ENCODE measurements at regions not wholly inside any gene's neighbourhood (a gene's known extent, or its start where the extent isn't known, plus 50 kb on each side); places are given as distances from the start of the nearest gene placed in this dataset.

GRCh38 chr6:119957195-119957594 lies 607.6 kb upstream of the MAN1A1 start:
- H3K27ac Mint-ChIP-seq, result peak overlapping the region; percentile 75; the same call in 1 of the 2 replicates
- CTCF ChIA-PET, result interaction anchor here (0.6 to 2.9 kb wide), 3 partner anchors 9 to 1306 kb away, joined by 4 to 14 read pairs (median 7); partner anchors contain the start of gene CEP85L

GRCh38 chr6:119952696-119953095 lies 603.1 kb upstream of the MAN1A1 start:
- TF ChIP-seq ATF6 (CRISPR knock-in tag; IDR thresholded peaks at IDR 0.05) (no peak), ELF4 (CRISPR knock-in tag; IDR thresholded peaks at IDR 0.05; ENCODE audit: low read depth) (no peak), SMAD4 (CRISPR knock-in tag; IDR thresholded peaks at IDR 0.05) (no peak), IRF1 (CRISPR knock-in tag; IDR thresholded peaks at IDR 0.05) (no peak), MAX (CRISPR knock-in tag; IDR thresholded peaks at IDR 0.05) (no peak)
- ChIA-PET CTCF (no interaction called here), POLR2A (no interaction called here)
- H3K27me3 Mint-ChIP-seq (ENCODE audit: low read depth), result no peaks in the 10 kb centered on the region
- peaks cover 9% of the 10 kb centered on the region for H3K9me3 Mint-ChIP-seq
- DNase-seq (ENCODE audit: low spot score), result no peak
- no peaks in the 10 kb centered on the region for H3K36me3 Mint-ChIP-seq
- ATAC-seq, result no peak
- H3K27ac Mint-ChIP-seq, result no peak overlapping the region
- no peak overlapping the region for H3K4me3 Mint-ChIP-seq
- peaks cover 8% of the 10 kb centered on the region for H3K4me1 Mint-ChIP-seq

More at GRCh38 chr6:119957195-119957594, 607.6 kb upstream of the MAN1A1 start:
- Mint-ChIP-seq H3K4me3 (no peak overlapping the region), H3K4me1 (peaks cover 22% of the 10 kb centered on the region), H3K27me3 (ENCODE audit: low read depth) (no peaks in the 10 kb centered on the region), H3K36me3 (no peaks in the 10 kb centered on the region), H3K9me3 (peaks cover 4% of the 10 kb centered on the region)
- TF ChIP-seq SMAD3 (CRISPR knock-in tag; IDR thresholded peaks at IDR 0.05; ENCODE audit: borderline replicate concordance) (no peak), CREB1 (CRISPR knock-in tag; IDR thresholded peaks at IDR 0.05) (no peak), ESRRA (CRISPR knock-in tag; IDR thresholded peaks at IDR 0.05; ENCODE audit: borderline replicate concordance) (no peak), ELF4 (CRISPR knock-in tag; IDR thresholded peaks at IDR 0.05; ENCODE audit: low read depth) (no peak), ETV6 (CRISPR knock-in tag; IDR thresholded peaks at IDR 0.05) (no peak), PRRX2 (CRISPR knock-in tag; IDR thresholded peaks at IDR 0.05) (no peak), ATF3 (CRISPR knock-in tag; conservative IDR thresholded peaks at IDR 0.05) (no peak), ERG (CRISPR knock-in tag; IDR thresholded peaks at IDR 0.05) (no peak), ZNF219 (CRISPR knock-in tag; IDR thresholded peaks at IDR 0.05; ENCODE audit: borderline replicate concordance) (no peak), NFATC4 (CRISPR knock-in tag; IDR thresholded peaks at IDR 0.05) (no peak), GABPB1 (CRISPR knock-in tag; IDR thresholded peaks at IDR 0.05) (no peak), GTF2I (CRISPR knock-in tag; conservative IDR thresholded peaks at IDR 0.05) (no peak), OVOL2 (CRISPR knock-in tag; IDR thresholded peaks at IDR 0.05; ENCODE audit: borderline replicate concordance) (no peak)
- POLR2A ChIA-PET, result no interaction called here
- ATAC-seq (peak; percentile 95), DNase-seq (ENCODE audit: low spot score) (peak; percentile 33)

GRCh38 chr6:119950681-119951080 lies 601.1 kb upstream of the MAN1A1 start:
- ChIA-PET CTCF (no interaction called here), POLR2A (no interaction called here)
- Mint-ChIP-seq H3K9me3 (peaks cover 9% of the 10 kb centered on the region), H3K4me3 (no peak overlapping the region), H3K27me3 (ENCODE audit: low read depth) (no peaks in the 10 kb centered on the region), H3K27ac (no peak overlapping the region), H3K4me1 (no peaks in the 10 kb centered on the region), H3K36me3 (no peaks in the 10 kb centered on the region)
- DNase-seq (ENCODE audit: low spot score) (no peak), ATAC-seq (no peak)
- TF ChIP-seq ZNF317 (CRISPR knock-in tag; IDR thresholded peaks at IDR 0.05; ENCODE audit: borderline replicate concordance, low read depth) (no peak), FOXP4 (CRISPR knock-in tag; IDR thresholded peaks at IDR 0.05) (no peak), FOXJ3 (CRISPR knock-in tag; IDR thresholded peaks at IDR 0.05; ENCODE audit: borderline replicate concordance) (no peak), E2F4 (CRISPR knock-in tag; IDR thresholded peaks at IDR 0.05; ENCODE audit: borderline replicate concordance, low read depth) (no peak), CREM (CRISPR knock-in tag; IDR thresholded peaks at IDR 0.05) (no peak), JUN (CRISPR knock-in tag; IDR thresholded peaks at IDR 0.05) (no peak), FOXP1 (CRISPR knock-in tag; IDR thresholded peaks at IDR 0.05; ENCODE audit: borderline replicate concordance) (no peak)
